Left ventricle myocardium inferior (tissue), 1 donor: ENCODE measurements at regions not wholly inside any gene's neighbourhood (a gene's known extent, or its start where the extent isn't known, plus 50 kb on each side); places are given as distances from the start of the nearest gene placed in this dataset.
A peak's percentile ranks its signal among the peaks of the same experiment; 100 is the strongest.

Experiments used
- DNase-seq: peaks from one replicate; pipeline ENCODE4 v3.0.0-alpha.2; 2020
- H3K27ac ChIP-seq: fragments of 200-600 bp; replicated peaks from 2 replicates; pipeline ENCODE4 v1.8.0; 2021
- H3K27me3 ChIP-seq: fragments of 200-600 bp; 2 replicates; pipeline ENCODE4 v1.8.0; 2021; ENCODE audit warnings: low read depth
- H3K36me3 ChIP-seq: fragments of 200-600 bp; 2 replicates; pipeline ENCODE4 v1.8.0; 2021
- H3K4me1 ChIP-seq: fragments of 200-600 bp; 2 replicates; pipeline ENCODE4 v1.8.0; 2021
- H3K4me3 ChIP-seq: fragments of 200-600 bp; 2 replicates; pipeline ENCODE4 v1.8.0; 2021; ENCODE audit warnings: mild to moderate bottlenecking, moderate library complexity
- H3K9me3 ChIP-seq: fragments of 200-600 bp; replicated peaks from 2 replicates; pipeline ENCODE4 v1.8.0; 2021
- intact Hi-C: fragments of 100-400 bp; cut with micrococcal nuclease; formaldehyde crosslinking; loops from one replicate; pipeline ENCODE4 v1.11.0; 2022
- TF ChIP-seq, protein P1 (sequence below): fragments of 200-600 bp; IDR thresholded peaks from 2 replicates; pipeline ENCODE4 v1.8.0; 2021; ENCODE audit warnings: antibody characterized with exemption, mild to moderate bottlenecking, borderline replicate concordance
- donor health status: DM: no; HTN: yes; CAD: no; lungs with severe emphysema.

DNA sequence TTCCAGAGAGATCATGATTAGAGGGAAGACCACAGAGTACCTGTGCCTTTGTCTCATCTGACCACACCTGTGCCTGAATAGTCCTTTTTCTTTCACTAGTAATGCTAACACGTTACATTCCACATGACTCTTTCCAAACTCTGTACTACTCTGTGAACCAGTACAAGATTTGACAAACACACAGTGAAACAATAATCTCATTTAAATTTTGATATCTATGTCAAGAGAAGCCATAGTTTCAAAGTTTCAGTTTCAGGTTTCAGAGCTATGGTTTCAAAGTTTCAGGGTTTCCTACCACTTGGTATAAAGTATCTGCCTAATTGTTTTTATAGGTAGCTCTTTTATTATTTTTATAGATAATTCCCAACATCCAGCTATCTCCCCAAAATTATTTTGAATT is 62.0 kb upstream of the PHACTR2 start:
- H3K27ac ChIP-seq, result no peak overlapping the region
- TF ChIP-seq, protein P1, sequence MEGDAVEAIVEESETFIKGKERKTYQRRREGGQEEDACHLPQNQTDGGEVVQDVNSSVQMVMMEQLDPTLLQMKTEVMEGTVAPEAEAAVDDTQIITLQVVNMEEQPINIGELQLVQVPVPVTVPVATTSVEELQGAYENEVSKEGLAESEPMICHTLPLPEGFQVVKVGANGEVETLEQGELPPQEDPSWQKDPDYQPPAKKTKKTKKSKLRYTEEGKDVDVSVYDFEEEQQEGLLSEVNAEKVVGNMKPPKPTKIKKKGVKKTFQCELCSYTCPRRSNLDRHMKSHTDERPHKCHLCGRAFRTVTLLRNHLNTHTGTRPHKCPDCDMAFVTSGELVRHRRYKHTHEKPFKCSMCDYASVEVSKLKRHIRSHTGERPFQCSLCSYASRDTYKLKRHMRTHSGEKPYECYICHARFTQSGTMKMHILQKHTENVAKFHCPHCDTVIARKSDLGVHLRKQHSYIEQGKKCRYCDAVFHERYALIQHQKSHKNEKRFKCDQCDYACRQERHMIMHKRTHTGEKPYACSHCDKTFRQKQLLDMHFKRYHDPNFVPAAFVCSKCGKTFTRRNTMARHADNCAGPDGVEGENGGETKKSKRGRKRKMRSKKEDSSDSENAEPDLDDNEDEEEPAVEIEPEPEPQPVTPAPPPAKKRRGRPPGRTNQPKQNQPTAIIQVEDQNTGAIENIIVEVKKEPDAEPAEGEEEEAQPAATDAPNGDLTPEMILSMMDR, result no peak
- DNase-seq, result no peak
- H3K36me3 ChIP-seq, result no peaks in the 10 kb centered on the region
- peaks cover 8% of the 10 kb centered on the region for H3K4me1 ChIP-seq
- no peak overlapping the region for H3K4me3 ChIP-seq
- intact Hi-C loops, result no loop called here
- H3K27me3 ChIP-seq, result no peaks in the 10 kb centered on the region
- H3K9me3 ChIP-seq, result no peaks in the 10 kb centered on the region

DNA sequence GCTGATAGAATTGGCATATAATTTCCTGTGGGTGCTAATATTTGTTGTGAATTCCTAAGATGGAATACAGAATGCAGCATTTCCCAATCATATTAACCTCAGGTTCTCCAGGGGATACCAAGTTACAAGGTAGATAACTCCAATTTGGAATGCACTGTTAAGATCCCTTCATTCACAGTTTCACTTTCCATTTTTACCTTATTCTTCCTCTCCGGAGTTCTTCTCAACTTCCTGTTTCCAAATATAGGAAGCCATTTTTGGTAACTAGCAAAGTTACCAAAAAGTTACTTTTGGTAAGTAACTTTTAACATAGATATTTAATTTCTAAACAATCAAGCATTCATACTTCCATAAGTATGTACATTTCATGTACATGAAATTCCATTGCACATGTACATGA is 63.5 kb upstream of the PHACTR2 start:
- peak overlapping the region; percentile 31 for H3K4me3 ChIP-seq
- TF ChIP-seq, protein P1, result no peak
- no peak for DNase-seq
- intact Hi-C loops, result no loop called here
- H3K36me3 ChIP-seq, result no peaks in the 10 kb centered on the region
- no peaks in the 10 kb centered on the region for H3K9me3 ChIP-seq
- no peak overlapping the region for H3K27ac ChIP-seq
- H3K4me1 ChIP-seq, result peaks cover 8% of the 10 kb centered on the region
- no peaks in the 10 kb centered on the region for H3K27me3 ChIP-seq

DNA sequence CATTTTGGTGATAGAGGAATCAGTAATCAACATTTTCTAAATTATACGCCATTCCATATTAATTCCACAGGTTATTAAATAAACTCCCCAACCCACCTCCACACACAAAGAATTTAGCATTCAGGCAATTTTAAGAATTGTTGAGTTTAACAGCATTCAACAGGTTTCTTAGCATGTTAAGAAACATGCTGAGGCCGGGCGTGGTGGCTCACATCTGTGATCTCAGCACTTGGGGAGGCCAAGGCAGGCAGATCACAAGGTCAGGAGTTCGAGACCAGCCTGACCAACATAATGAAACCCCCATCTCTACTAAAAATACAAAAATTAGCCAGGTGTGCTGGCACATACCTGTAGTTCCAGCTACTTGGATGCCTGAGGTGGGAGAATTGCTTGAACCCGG is 64.0 kb upstream of the PHACTR2 start:
- no peaks in the 10 kb centered on the region for H3K9me3 ChIP-seq
- no peaks in the 10 kb centered on the region for H3K27me3 ChIP-seq
- no peak for DNase-seq
- H3K27ac ChIP-seq, result no peak overlapping the region
- TF ChIP-seq, protein P1, result no peak
- intact Hi-C loops, result no loop called here
- peak overlapping the region; percentile 31 for H3K4me3 ChIP-seq
- H3K36me3 ChIP-seq, result no peaks in the 10 kb centered on the region
- peaks cover 8% of the 10 kb centered on the region for H3K4me1 ChIP-seq

DNA sequence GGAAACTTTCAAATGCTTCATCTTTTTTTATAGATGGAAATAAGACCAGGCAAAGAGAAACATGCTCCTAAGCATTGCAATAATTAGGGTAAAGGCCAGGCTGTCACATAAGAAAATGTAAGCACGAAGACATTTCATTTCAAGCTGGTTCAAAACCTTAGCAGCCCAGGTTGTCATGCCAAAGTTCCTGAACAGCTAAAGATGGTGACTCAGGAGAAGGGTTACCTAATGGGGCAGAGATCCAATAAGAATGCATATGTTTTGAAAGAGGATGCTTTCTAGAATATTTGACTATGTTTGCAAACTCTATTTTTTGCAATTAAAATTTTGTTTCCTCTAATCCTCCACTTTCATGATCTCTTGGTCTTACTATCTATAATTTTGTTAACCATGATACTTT is 65.6 kb upstream of the PHACTR2 start:
- Histone ChIP-seq H3K9me3 (no peaks in the 10 kb centered on the region), H3K4me3 (no peak overlapping the region), H3K27ac (no peak overlapping the region), H3K27me3 (no peaks in the 10 kb centered on the region), H3K4me1 (peaks cover 20% of the 10 kb centered on the region), H3K36me3 (no peaks in the 10 kb centered on the region)
- intact Hi-C loops, result no loop called here
- DNase-seq, result no peak
- TF ChIP-seq, protein P1, result no peak

DNA sequence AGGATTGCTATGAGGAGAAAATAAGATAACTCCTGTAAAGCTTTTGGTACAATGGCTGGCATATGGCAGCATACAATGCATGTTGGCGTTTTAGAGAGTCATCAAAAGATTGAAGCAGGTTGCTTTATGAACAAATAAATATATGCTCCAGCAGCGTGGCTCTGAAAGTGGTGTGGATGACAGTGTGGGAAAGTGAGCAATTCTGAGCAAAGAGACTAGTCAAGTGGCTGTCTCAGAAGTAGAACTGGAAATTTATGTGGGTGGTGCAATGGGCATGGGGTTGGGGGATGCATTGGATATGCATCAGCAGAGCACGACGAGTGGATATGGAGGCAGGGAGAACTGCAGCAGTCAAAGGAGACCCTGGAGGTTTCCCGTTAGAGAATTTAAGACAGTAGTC is 66.2 kb upstream of the PHACTR2 start:
- Histone ChIP-seq H3K9me3 (no peaks in the 10 kb centered on the region), H3K27ac (no peak overlapping the region), H3K36me3 (no peaks in the 10 kb centered on the region), H3K4me1 (peaks cover 26% of the 10 kb centered on the region), H3K4me3 (no peak overlapping the region), H3K27me3 (no peaks in the 10 kb centered on the region)
- TF ChIP-seq, protein P1, result no peak
- no peak for DNase-seq
- intact Hi-C loops, result no loop called here

DNA sequence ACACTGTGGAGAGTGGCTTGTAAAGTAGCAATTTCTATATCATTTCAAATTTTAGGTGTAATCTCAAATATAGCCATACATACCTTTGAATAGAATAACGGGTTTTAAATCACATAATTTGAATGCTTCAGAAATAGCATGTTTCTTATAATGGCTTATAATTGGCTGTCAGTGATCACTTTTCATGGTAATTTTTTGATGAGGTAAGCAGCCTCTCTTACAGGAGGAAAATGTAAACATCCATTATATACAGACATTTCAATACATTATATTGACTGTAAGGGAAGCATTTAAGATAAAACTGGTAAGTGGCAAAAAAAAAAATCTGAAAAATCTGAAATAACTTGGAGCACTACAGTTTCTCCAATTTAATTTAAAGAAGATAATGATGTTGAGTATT is 67.8 kb upstream of the PHACTR2 start:
- DNase-seq, result no peak

More for the DNA sequence above, 67.8 kb upstream of the PHACTR2 start:
- intact Hi-C loops, result no loop called here
- Histone ChIP-seq H3K27me3 (no peaks in the 10 kb centered on the region), H3K9me3 (no peaks in the 10 kb centered on the region), H3K4me1 (peaks cover 27% of the 10 kb centered on the region), H3K36me3 (no peaks in the 10 kb centered on the region), H3K27ac (no peak overlapping the region), H3K4me3 (no peak overlapping the region)
- TF ChIP-seq, protein P1, result no peak
